GM12875 (cell line): ENCODE measurements at regions not wholly inside any gene's neighbourhood (a gene's known extent, or its start where the extent isn't known, plus 50 kb on each side); places are given as distances from the start of the nearest gene placed in this dataset.

Experiments used
- H3K4me3 ChIP-seq: one replicate; pipeline ENCODE4 v1.5.1; 2011; ENCODE audit warnings: low read depth, low read length, control low read depth
- CTCF ChIP-seq: IDR thresholded peaks from 2 replicates; pipeline ENCODE4 v1.5.1; 2011; ENCODE audit warnings: low read depth, mild to moderate bottlenecking, control low read depth, inconsistent platforms, low read length, moderate library complexity, borderline replicate concordance; ENCODE audit not compliant: insufficient read depth

DNA sequence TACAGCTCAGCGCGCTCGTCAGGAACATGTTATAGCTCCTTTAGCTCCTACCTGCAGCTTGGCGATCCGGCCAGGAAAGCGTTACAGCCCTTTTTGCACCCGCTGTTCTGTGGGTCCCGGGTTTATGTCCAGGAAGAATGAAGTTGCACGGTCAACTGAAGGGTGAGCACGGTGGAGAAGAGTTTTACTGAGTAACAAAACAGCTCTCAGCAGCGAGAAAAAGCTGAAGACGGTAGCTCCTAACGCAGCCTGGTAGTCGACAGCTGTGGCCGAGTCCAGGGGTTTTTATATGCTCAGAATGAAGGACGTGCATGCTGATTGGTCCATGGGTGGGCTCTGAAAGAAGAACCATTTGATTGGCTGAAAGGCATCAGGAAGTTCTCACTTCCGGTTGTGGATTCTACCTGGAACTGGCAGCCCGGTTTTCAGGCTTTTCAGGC is 1830.1 kb upstream of the NUDT12 start:
- no peak for TF ChIP-seq CTCF
- no peak overlapping the region for H3K4me3 ChIP-seq

- TF ChIP-seq CTCF, result no peak
- H3K4me3 ChIP-seq, result no peak overlapping the region
Measured at GRCh38 chr5:105392122-105392709, 1829.6 kb upstream of the NUDT12 start.

GRCh38 chr5:105380126-105380525 is 1817.5 kb upstream of the NUDT12 start:
- no peak for TF ChIP-seq CTCF
- no peak overlapping the region for H3K4me3 ChIP-seq

- no peak for TF ChIP-seq CTCF
Measured at GRCh38 chr5:105371169-105371568, 1808.6 kb upstream of the NUDT12 start.

GRCh38 chr5:105350486-105351140 is 1788.0 kb upstream of the NUDT12 start:
- no peak for TF ChIP-seq CTCF
- no peak overlapping the region for H3K4me3 ChIP-seq

More at GRCh38 chr5:105371169-105371568, 1808.6 kb upstream of the NUDT12 start:
- no peak overlapping the region for H3K4me3 ChIP-seq

GRCh38 chr5:105331558-105331957 is 1769.0 kb upstream of the NUDT12 start:
- TF ChIP-seq CTCF, result no peak

GRCh38 chr5:105330185-105330584 is 1767.6 kb upstream of the NUDT12 start:
- no peak overlapping the region for H3K4me3 ChIP-seq
- TF ChIP-seq CTCF, result no peak

More at GRCh38 chr5:105331558-105331957, 1769.0 kb upstream of the NUDT12 start:
- no peak overlapping the region for H3K4me3 ChIP-seq
